Activated CD4-positive, alpha-beta memory T cell treated with anti-CD3 and anti-CD28 coated beads for 36 hours (primary cell): ENCODE measurements at regions not wholly inside any gene's neighbourhood (a gene's known extent, or its start where the extent isn't known, plus 50 kb on each side); places are given as distances from the start of the nearest gene placed in this dataset.

Experiments
- CTCF ChIA-PET: fragments of 350-600 bp; sonication (Branson Sonifier 250); formaldehyde crosslinking; loops from one replicate; lab custom pipeline; 2021; ENCODE audit warnings: antibody characterized with exemption, inconsistent platforms; lab: Charles Lee
- POLR2A ChIA-PET: fragments of 350-600 bp; sonication (Branson Sonifier 250); formaldehyde crosslinking; loops from one replicate; lab custom pipeline; 2021; ENCODE audit warnings: antibody characterized with exemption; lab: Charles Lee
- DNase-seq: peaks from one replicate; pipeline ENCODE4 v3.0.0-alpha.2; 2020
- H3K27ac Mint-ChIP-seq: one replicate; pipeline ENCODE4 v1.8.0; 2021; ENCODE audit warnings: mixed read lengths
- H3K27me3 Mint-ChIP-seq: one replicate; pipeline ENCODE4 v1.8.0; 2021; ENCODE audit warnings: mixed read lengths
- H3K36me3 Mint-ChIP-seq: one replicate; pipeline ENCODE4 v1.8.0; 2021; ENCODE audit warnings: mixed read lengths
- H3K4me1 Mint-ChIP-seq: one replicate; pipeline ENCODE4 v1.8.0; 2021; ENCODE audit warnings: low read depth, mixed read lengths
- H3K4me3 Mint-ChIP-seq: one replicate; pipeline ENCODE4 v1.8.0; 2021; ENCODE audit warnings: mild to moderate bottlenecking, mixed read lengths
- H3K9me3 Mint-ChIP-seq: one replicate; pipeline ENCODE4 v1.8.0; 2021; ENCODE audit warnings: mixed read lengths
- intact Hi-C: fragments of 100-400 bp; cut with micrococcal nuclease; formaldehyde crosslinking; loops from one replicate; pipeline ENCODE4 v1.15.1; 2023

DNA sequence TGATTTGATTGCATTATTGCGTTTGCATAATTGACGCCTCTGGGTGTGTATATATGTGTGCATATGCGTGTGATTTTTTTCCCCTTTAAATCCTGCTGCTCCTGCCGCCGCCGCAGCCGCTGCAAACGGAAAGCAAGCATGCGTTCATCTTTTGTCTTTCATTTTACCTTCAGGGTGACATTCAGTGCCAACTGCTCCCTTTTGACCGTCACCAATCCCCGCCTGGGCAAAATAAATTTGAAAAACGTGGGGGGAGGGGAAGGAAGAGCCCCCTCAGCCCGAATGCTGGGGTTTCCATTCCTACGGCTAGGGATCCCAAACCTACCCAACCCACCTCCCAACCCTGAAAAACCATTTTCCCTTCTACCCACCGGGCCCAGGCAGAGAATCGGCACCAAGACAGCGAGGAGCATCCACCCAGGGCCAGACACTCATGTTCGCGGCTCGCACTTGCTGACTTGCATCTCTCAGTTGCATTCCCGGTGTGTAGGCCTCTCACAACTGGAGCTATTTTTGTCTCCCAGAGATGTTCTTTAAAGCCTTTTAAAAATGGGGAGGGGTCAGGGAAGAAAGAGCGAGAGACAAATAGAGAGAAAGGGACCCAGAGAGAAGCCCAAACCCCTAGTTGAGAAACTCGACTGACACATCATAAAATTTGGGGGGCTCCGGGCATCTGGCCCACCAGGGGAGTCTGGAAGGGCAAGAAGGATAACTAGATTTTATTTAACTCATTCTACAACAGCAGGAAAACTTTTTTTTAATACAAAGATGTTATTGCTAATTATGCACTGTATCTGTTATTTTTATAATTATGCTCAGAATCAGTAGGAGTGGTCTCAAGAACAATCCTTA is 367.1 kb upstream of the ESRRG start:
- Mint-ChIP-seq H3K36me3 (no peaks in the 10 kb centered on the region), H3K9me3 (no peaks in the 10 kb centered on the region), H3K27ac (no peak overlapping the region), H3K27me3 (peaks cover 28% of the 10 kb centered on the region), H3K4me1 (peaks cover 8% of the 10 kb centered on the region), H3K4me3 (no peak overlapping the region)
- CTCF ChIA-PET, result no interaction called here
- POLR2A ChIA-PET, result no interaction called here
- intact Hi-C loops, result no loop called here
- no peak for DNase-seq

DNA sequence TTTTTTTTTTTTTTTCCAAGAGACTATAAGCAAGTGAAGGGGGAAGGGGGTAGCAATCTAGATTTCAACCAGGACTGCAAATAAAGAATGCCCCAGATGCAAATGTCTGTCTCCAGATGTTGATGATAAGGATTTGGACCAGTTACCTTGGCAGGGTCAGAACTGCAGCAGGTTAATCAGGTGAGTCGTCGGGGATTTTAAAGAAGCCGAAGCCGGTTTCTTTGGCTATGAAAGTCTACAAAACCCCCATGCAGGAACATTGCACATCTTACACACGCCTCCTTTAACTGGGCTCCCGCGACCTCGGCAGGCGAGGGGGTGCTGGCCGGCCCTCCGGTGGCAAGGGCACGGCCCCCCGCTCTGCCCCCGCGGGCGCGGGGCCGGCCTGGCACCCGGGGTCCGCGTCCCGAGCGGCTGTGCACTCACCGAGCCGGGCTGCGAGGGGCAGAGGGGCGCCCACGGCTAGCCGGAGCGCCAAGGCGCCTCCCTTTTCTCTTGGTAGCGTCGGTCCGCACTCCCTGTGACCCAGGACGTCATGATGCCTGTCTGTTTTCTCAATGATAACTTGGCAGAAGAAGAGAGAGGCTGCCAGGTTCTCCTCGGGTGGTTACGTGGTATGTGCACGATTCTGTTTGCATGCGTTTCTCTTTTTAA is 366.3 kb upstream of the ESRRG start:
- ChIA-PET CTCF (no interaction called here), POLR2A (no interaction called here)
- no peak overlapping the region for H3K4me3 Mint-ChIP-seq
- no peak overlapping the region for H3K27ac Mint-ChIP-seq
- no peak for DNase-seq
- intact Hi-C loops, result no loop called here
- H3K4me1 Mint-ChIP-seq, result peaks cover 8% of the 10 kb centered on the region
- no peaks in the 10 kb centered on the region for H3K9me3 Mint-ChIP-seq
- peaks cover 28% of the 10 kb centered on the region for H3K27me3 Mint-ChIP-seq
- H3K36me3 Mint-ChIP-seq, result no peaks in the 10 kb centered on the region

DNA sequence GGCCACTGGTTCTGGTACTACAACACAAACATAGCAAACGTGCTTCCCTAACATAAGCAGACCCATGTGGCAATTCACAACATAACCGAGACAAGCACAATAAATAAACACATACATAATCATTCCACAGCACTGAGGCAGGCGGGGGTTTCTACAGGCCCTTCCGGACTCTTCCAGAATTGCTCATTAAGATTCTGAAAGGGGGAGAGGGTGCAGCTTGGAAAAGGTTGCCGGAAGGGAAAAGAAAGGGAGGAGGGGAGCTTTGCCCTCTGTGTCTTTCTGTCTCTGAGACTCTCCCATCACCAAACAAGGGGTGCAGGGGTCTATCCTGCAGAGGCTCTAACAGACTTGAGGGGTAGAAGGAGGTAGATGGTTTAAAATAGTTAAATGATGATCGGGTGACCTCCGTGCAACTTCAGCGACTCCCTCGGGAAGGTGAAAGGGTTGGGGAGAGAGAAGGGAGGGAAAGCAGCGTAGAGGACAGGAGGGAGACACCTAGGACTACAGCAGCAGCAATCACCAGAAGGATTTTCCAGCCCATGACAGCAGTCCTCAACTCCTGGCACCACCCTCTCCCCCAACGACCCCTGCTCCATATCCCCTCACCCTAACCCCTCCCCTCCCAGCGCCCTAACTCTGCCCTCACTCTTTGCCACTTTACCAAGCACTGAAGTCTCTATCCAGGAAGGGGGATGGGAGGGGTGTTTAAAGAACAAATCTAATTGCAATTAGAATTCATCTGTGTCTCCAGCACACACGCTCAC is 365.5 kb upstream of the ESRRG start:
- no peak for DNase-seq
- POLR2A ChIA-PET, result no interaction called here
- H3K36me3 Mint-ChIP-seq, result no peaks in the 10 kb centered on the region
- H3K4me3 Mint-ChIP-seq, result no peak overlapping the region
- peaks cover 28% of the 10 kb centered on the region for H3K27me3 Mint-ChIP-seq
- no peaks in the 10 kb centered on the region for H3K9me3 Mint-ChIP-seq
- intact Hi-C loops, result no loop called here
- peaks cover 8% of the 10 kb centered on the region for H3K4me1 Mint-ChIP-seq
- no peak overlapping the region for H3K27ac Mint-ChIP-seq
- CTCF ChIA-PET, result no interaction called here

DNA sequence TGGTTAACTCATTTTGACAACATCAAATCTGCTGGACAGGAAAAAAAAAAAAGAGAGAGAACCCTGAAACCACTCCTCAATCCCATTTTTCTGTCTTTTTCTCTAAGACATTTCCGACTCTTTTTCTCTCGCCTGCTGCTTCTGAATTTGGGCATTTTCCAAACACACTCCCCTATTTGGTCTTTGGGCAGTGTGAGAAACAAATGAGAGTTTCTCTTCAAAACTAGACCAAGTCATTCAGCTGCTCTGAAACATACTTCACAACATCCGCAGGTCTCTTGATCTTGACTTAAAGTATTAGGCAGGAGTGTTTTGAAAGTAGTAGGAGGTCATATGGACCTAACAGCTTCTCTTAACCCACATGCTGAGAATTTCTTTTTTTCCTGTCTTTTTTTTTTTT is 364.8 kb upstream of the ESRRG start:
- CTCF ChIA-PET, result no interaction called here
- peaks cover 28% of the 10 kb centered on the region for H3K27me3 Mint-ChIP-seq
- H3K4me3 Mint-ChIP-seq, result no peak overlapping the region
- DNase-seq, result no peak
- intact Hi-C loops, result no loop called here
- no peaks in the 10 kb centered on the region for H3K9me3 Mint-ChIP-seq
- POLR2A ChIA-PET, result no interaction called here
- no peak overlapping the region for H3K27ac Mint-ChIP-seq
- peaks cover 8% of the 10 kb centered on the region for H3K4me1 Mint-ChIP-seq
- no peaks in the 10 kb centered on the region for H3K36me3 Mint-ChIP-seq

DNA sequence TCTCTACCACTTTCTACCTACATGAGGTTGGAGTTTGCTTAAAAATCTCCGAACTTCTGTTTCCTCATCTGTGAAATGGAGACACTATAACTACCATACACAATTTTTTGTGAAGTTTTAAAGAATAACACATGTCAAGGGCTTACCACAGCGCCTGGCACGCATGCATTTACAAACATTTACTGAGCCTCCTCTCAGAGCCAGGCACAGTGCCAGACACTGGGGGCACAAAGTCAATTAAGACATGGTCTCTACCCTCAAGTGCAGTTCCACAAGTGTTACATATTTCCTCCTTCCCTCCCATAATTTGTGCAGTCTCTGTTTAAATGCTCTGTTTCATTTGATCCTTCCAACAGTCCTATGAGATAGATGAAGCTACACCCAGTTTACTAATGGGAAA is 356.4 kb upstream of the ESRRG start:
- Mint-ChIP-seq H3K27ac (no peak overlapping the region), H3K4me1 (no peaks in the 10 kb centered on the region), H3K36me3 (no peaks in the 10 kb centered on the region), H3K9me3 (no peaks in the 10 kb centered on the region), H3K4me3 (no peak overlapping the region), H3K27me3 (no peaks in the 10 kb centered on the region)
- ChIA-PET POLR2A (no interaction called here), CTCF (no interaction called here)
- intact Hi-C loops, result no loop called here
- DNase-seq, result no peak

DNA sequence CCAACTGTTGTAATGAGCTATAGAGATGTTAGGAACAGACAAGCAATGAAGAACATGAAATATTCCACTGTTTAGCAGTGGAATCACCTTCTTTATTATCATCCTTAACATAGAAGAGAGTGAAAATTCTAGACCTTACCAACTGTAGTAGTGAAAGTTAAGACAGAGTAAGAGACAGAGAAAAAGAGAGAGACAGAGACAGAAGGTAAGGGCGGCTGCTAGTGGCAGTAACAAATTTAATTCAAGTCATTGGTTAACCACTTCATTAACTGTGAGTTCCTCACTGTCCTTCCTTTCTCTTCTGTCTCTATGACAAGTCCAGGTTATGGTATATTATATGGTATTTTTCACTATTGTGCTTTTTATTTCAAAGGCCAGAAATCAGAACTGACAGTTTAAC is 355.7 kb upstream of the ESRRG start:
- intact Hi-C loops, result no loop called here
- Mint-ChIP-seq H3K4me1 (no peaks in the 10 kb centered on the region), H3K27me3 (no peaks in the 10 kb centered on the region), H3K9me3 (no peaks in the 10 kb centered on the region), H3K36me3 (no peaks in the 10 kb centered on the region), H3K4me3 (no peak overlapping the region), H3K27ac (no peak overlapping the region)
- DNase-seq, result no peak
- POLR2A ChIA-PET, result no interaction called here
- CTCF ChIA-PET, result no interaction called here

DNA sequence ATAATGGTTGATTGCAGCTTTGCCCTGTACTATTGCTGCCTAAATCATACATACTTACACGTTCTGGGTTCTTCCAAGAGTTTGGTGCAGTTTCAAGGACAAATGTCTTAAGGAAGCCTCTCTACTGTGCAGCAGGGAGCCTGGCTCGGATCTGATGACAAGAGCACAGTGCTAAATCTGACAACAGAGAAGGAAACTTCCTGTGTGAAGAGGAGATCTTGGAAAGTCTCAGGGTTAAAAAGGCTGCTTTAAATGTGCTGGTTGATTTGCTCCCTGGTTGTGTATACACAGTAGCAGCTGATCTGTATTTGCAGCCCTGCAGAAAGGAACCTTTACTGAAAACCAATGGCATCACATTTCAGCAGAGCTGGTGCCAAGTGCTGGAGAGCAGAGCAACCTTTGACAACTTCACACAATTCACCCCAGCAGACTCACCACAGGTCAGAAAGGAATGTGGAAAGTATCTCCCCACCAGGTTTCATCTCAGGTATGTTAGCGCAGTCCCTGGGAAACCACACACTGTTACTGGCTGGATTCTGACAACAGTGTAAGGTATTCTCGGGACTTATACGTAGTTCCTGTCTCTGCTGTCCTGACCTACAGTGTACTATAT is 355.0 kb upstream of the ESRRG start:
- H3K27me3 Mint-ChIP-seq, result no peaks in the 10 kb centered on the region
- H3K9me3 Mint-ChIP-seq, result no peaks in the 10 kb centered on the region
- intact Hi-C loops, result no loop called here
- H3K4me3 Mint-ChIP-seq, result no peak overlapping the region
- POLR2A ChIA-PET, result no interaction called here
- CTCF ChIA-PET, result no interaction called here
- H3K36me3 Mint-ChIP-seq, result no peaks in the 10 kb centered on the region
- H3K4me1 Mint-ChIP-seq, result no peaks in the 10 kb centered on the region
- no peak for DNase-seq
- no peak overlapping the region for H3K27ac Mint-ChIP-seq

DNA sequence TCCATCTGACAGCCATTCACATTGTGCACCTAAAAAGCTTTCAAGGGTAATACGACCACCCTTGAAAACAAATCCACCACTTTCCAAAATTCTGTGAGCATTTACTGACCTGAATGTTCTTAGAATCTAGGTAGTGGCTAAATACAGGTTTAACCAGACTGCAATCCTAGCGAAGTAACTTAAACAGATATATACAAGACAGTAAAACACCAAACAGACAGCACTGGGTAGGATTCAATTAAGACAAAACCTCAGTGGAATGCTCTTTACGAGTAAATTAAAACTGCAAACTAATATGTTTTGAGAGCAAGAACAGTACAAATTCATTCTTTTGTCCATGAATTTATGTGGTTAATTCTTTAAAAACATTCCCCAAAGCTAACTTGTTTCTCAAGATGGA is 354.2 kb upstream of the ESRRG start:
- DNase-seq, result no peak
- Mint-ChIP-seq H3K4me1 (no peaks in the 10 kb centered on the region), H3K9me3 (no peaks in the 10 kb centered on the region), H3K36me3 (no peaks in the 10 kb centered on the region), H3K27me3 (no peaks in the 10 kb centered on the region), H3K4me3 (no peak overlapping the region), H3K27ac (no peak overlapping the region)
- CTCF ChIA-PET, result no interaction called here
- POLR2A ChIA-PET, result no interaction called here
- intact Hi-C loops, result no loop called here

DNA sequence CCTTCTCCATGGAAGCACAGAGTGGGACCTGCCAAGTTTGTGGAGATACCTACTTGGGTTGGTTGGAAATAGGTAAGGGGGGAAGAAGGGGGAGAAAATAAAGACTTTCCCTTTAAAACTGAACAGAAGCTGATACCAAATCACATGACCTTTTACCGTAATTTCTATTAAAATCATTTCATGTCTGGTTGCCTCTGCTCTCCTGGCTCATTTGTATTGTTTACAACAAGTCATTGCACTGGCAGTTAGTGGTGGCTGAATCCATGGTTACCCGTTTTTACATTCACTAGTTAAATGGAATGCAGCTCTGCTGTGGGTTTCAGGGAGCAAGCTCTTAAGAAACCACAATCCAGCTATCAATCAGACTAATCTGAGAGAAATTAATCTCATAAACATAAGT is 353.7 kb upstream of the ESRRG start:
- ChIA-PET CTCF (no interaction called here), POLR2A (no interaction called here)
- intact Hi-C loops, result no loop called here
- Mint-ChIP-seq H3K27ac (no peak overlapping the region), H3K9me3 (no peaks in the 10 kb centered on the region), H3K27me3 (no peaks in the 10 kb centered on the region), H3K36me3 (no peaks in the 10 kb centered on the region), H3K4me3 (no peak overlapping the region), H3K4me1 (no peaks in the 10 kb centered on the region)
- no peak for DNase-seq

DNA sequence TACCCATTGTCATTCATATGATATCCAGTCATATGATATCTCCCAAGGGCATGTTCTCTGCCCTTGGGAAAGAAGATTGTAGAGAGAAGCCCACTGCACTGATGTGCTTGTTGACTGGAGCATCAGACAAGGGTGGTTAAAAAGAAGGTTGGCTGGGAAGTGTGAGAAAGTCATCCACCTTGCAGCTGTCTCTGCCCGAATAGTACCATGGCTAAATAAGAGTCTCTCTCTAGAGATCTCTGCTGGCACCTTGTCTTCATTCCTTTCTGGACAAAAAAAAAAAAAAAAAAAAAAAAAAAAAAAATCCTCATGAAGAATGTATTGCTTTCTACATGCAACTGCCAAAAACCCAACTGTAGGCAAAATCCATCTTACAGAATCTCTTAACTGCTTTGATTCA is 349.7 kb upstream of the ESRRG start:
- no peak overlapping the region for H3K27ac Mint-ChIP-seq
- peaks cover 2% of the 10 kb centered on the region for H3K9me3 Mint-ChIP-seq
- no peaks in the 10 kb centered on the region for H3K36me3 Mint-ChIP-seq
- DNase-seq, result no peak
- POLR2A ChIA-PET, result no interaction called here
- intact Hi-C loops, result no loop called here
- CTCF ChIA-PET, result no interaction called here
- no peaks in the 10 kb centered on the region for H3K4me1 Mint-ChIP-seq
- H3K27me3 Mint-ChIP-seq, result no peaks in the 10 kb centered on the region
- H3K4me3 Mint-ChIP-seq, result no peak overlapping the region

DNA sequence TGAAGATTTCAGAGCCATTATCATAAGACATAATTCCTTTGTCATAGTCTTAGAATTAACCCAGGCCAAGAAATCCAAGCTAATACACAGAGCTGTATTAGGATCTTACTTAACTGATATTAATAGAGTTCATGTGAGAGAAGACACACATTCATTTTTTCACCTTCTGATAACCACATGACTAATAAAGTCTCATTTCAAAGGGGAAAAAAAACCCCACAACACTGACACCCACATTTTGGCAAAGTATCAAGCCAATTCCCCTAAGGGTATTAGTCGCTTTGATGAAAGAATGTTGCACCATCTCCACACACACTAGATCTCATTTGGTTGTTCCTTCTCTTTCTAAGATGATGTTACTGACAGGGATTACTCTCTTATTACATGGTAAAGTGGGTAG is 344.4 kb upstream of the ESRRG start:
- intact Hi-C loops, result no loop called here
- no peaks in the 10 kb centered on the region for H3K36me3 Mint-ChIP-seq
- H3K27ac Mint-ChIP-seq, result no peak overlapping the region
- no peak for DNase-seq
- peaks cover 2% of the 10 kb centered on the region for H3K9me3 Mint-ChIP-seq
- ChIA-PET POLR2A (no interaction called here), CTCF (no interaction called here)
- H3K27me3 Mint-ChIP-seq, result no peaks in the 10 kb centered on the region
- no peak overlapping the region for H3K4me3 Mint-ChIP-seq
- no peaks in the 10 kb centered on the region for H3K4me1 Mint-ChIP-seq

DNA sequence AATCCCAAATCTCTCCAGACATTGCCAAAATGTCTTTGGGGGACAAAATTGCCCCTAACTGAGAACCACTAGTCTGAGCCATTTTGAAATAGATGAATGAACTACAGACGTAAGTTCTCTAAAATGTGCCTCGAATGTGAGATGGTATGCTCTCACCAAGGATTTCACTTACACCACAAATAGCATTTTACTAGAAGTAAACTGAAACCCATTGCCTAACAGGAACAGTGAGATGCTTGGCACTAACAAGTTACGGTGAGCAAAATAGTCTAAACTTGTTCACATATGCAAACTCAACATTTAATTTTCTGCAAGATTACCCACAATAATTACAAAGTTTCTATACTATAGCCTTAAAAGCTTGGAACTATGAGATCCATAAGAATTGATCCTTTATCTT is 343.6 kb upstream of the ESRRG start:
- intact Hi-C loops, result no loop called here
- Mint-ChIP-seq H3K9me3 (peaks cover 2% of the 10 kb centered on the region), H3K36me3 (no peaks in the 10 kb centered on the region), H3K4me1 (no peaks in the 10 kb centered on the region), H3K4me3 (no peak overlapping the region), H3K27ac (no peak overlapping the region), H3K27me3 (no peaks in the 10 kb centered on the region)
- ChIA-PET CTCF (no interaction called here), POLR2A (no interaction called here)
- no peak for DNase-seq
